ENCODE measurements at regions not wholly inside any gene's neighbourhood (a gene's known extent, or its start where the extent isn't known, plus 50 kb on each side); places are given as distances from the start of the nearest gene placed in this dataset.

- Histone ChIP-seq H3K9me3 (ENCODE audit: insufficient read depth in 2 of 2, low read depth in 1 of 2, low read length in 1 of 2) (no peaks in the 10 kb centered on the region), H3K23ac (ENCODE audit: insufficient read length) (no peak overlapping the region), H3K18ac (ENCODE audit: extremely low read depth, low read length) (no peak overlapping the region), H3K36me3 (ENCODE audit: control insufficient read depth in 2 of 4, insufficient read depth in 4 of 4, low read length in 3 of 4) (no peaks in the 10 kb centered on the region), H2BK15ac (ENCODE audit: low read length) (no peak overlapping the region), H3K4me2 (ENCODE audit: insufficient read depth in 1 of 2, low read depth in 2 of 2, low read length in 2 of 2) (no peak overlapping the region), H3K4me1 (replicated peaks in 1 of 4; ENCODE audit: control insufficient read depth in 3 of 4, insufficient read depth in 4 of 4, low read length in 3 of 4) (no peaks in the 10 kb centered on the region; a peak in 3 of 7 replicates), H3K14ac (ENCODE audit: insufficient read length) (no peak overlapping the region), H3K23me2 (ENCODE audit: low read depth, low read length) (no peaks in the 10 kb centered on the region), H3K27ac (ENCODE audit: low read depth, low read length) (no peak overlapping the region), H3K4me3 (ENCODE audit: extremely low read depth in 1 of 4, insufficient read depth in 2 of 4, low read depth in 3 of 4, low read length in 4 of 4) (no peak overlapping the region), H3K79me2 (ENCODE audit: control insufficient read depth in 1 of 2, insufficient read depth in 2 of 2, low read length in 2 of 2) (no peaks in the 10 kb centered on the region), H3K4ac (replicated peaks; ENCODE audit: insufficient read length, low read depth, low read length) (no peak overlapping the region), H2BK120ac (replicated peaks; ENCODE audit: low read depth, low read length) (no peak overlapping the region), H3K9ac (replicated peaks in 1 of 4; ENCODE audit: extremely low read depth in 1 of 4, low read depth in 3 of 4, low read length in 3 of 4) (no peak overlapping the region), H3K79me1 (ENCODE audit: low read depth, low read length) (no peaks in the 10 kb centered on the region), H3K27me3 (replicated peaks in 1 of 4; ENCODE audit: control insufficient read depth in 3 of 4, extremely low read depth in 1 of 4, insufficient read depth in 3 of 4, low read length in 3 of 4) (no peaks in the 10 kb centered on the region), H4K5ac (ENCODE audit: insufficient read length, low read depth, low read length) (no peak overlapping the region), H2BK20ac (ENCODE audit: low read length) (no peak overlapping the region), H4K8ac (ENCODE audit: extremely low read depth, insufficient read depth, low read length) (no peak overlapping the region), H2BK5ac (ENCODE audit: low read depth, low read length) (no peak overlapping the region), H2AK5ac (ENCODE audit: low read depth, low read length) (no peak overlapping the region), H2BK12ac (ENCODE audit: low read depth, low read length) (no peak overlapping the region), H4K20me1 (replicated peaks in 1 of 2; ENCODE audit: control insufficient read depth in 1 of 2, insufficient read depth in 2 of 2, low read length in 2 of 2) (no peaks in the 10 kb centered on the region), H3K56ac (replicated peaks; ENCODE audit: insufficient read length, low read depth, low read length) (no peak overlapping the region), H4K91ac (replicated peaks; ENCODE audit: insufficient read length, low read length) (no peak overlapping the region), H2AFZ (ENCODE audit: low read length) (no peak overlapping the region)
- ChIA-PET CTCF (ENCODE audit: partially characterized antibody) (no interaction called here), POLR2A (ENCODE audit: partially characterized antibody) (no interaction called here)
- FAIRE-seq (no peak), DNase-seq (ENCODE audit: low read depth in 1 of 2, low spot score in 2 of 2) (no peak)
- no peak for TF ChIP-seq GTF2F1 (IDR thresholded peaks at IDR 0.05; ENCODE audit: borderline replicate concordance, low read depth, low read length)
- TF ChIP-seq RNF2 (IDR thresholded peaks at IDR 0.05; ENCODE audit: borderline replicate concordance, low read depth, low read length, missing control alignments, poor library complexity, severe bottlenecking), result no peak
- no peak for TF ChIP-seq TAF7 (optimal IDR thresholded peaks at IDR 0.05; ENCODE audit: borderline replicate concordance, low read depth, low read length)
- no peak for TF ChIP-seq SP2 (IDR thresholded peaks at IDR 0.05; ENCODE audit: low read length)
- WGBS, 2 experiments (ENCODE audit: extremely low coverage in 1 of 2, insufficient coverage in 1 of 2, insufficient read length in 1 of 2, insufficient replicate concordance in 2 of 2, low coverage in 1 of 2, low lambda C conversion rate in 2 of 2, missing lambda C conversion rate in 1 of 2), result 89% methylated on average over 2 of the region's 2 CpGs; no CpG with 5 or more reads in 1 of the 2 experiments
Measured at GRCh38 chr15:47366884-47367283, 350.4 kb upstream of the SEMA6D start.

Measured in H1 (cell line).